Testis (tissue), 2 donors: ENCODE measurements at regions not wholly inside any gene's neighbourhood (a gene's known extent, or its start where the extent isn't known, plus 50 kb on each side); places are given as distances from the start of the nearest gene placed in this dataset.

Experiments used
- DNase-seq: peaks from one replicate; pipeline ENCODE4 v3.0.0-alpha.2; 2019
- H3K27ac ChIP-seq, 2 donors: fragments of 200-600 bp; sonication (generic); one replicate each; pipeline ENCODE4 v1.5.1; 2019
- H3K27me3 ChIP-seq: fragments of 200-600 bp; sonication (generic); one replicate; pipeline ENCODE4 v1.5.1; 2019
- H3K36me3 ChIP-seq: fragments of 200-600 bp; sonication (generic); one replicate; pipeline ENCODE4 v1.5.1; 2017; ENCODE audit warnings: low read depth; ENCODE audit errors: missing control alignments
- H3K4me1 ChIP-seq: fragments of 200-600 bp; sonication (generic); one replicate; pipeline ENCODE4 v1.5.1; 2019
- H3K4me3 ChIP-seq, 2 donors: fragments of 200-600 bp; sonication (generic); one replicate each; pipeline ENCODE4 v1.5.1; 2017 to 2019
- H3K9me3 ChIP-seq: fragments of 200-600 bp; sonication (generic); one replicate; pipeline ENCODE4 v1.5.1; 2017
- POLR2A ChIP-seq: fragments of 450-650 bp; IDR thresholded peaks from one replicate; pipeline ENCODE4 v1.6.1; 2017; ENCODE audit warnings: antibody characterized with exemption, mild to moderate bottlenecking, moderate library complexity
- WGBS, 2 donors: methylation state at CpG; one replicate each; pipeline ENCODE4 v1.1.5; 2018; 5-methylcytosine and 5-hydroxymethylcytosine counted together
- intact Hi-C: fragments of 100-400 bp; cut with DNase I; formaldehyde crosslinking; loops from one replicate; pipeline ENCODE4 v1.15.1; 2023; ENCODE audit warnings: low total_unique reads
- TF ChIP-seq, protein P1 (sequence below), 3 experiments: fragments of 450-650 bp in 2 of 3; fragments of 200-600 bp in 1 of 3; sonication (generic) in 1 of 3; IDR thresholded peaks; one replicate each; pipeline ENCODE4 v1.5.1; 2016 to 2019; ENCODE audit warnings: antibody characterized with exemption in 3 of 3, mild to moderate bottlenecking in 2 of 3, moderate library complexity in 1 of 3

- Histone ChIP-seq H3K9me3 (no peaks in the 10 kb centered on the region), H3K27me3 (no peaks in the 10 kb centered on the region), H3K36me3 (no peaks in the 10 kb centered on the region), H3K27ac (no peak overlapping the region), H3K4me1 (no peaks in the 10 kb centered on the region), H3K4me3 (no peak overlapping the region)
- intact Hi-C loops: no loop called here
- TF ChIP-seq POLR2A: no peak
- TF ChIP-seq, protein P1, sequence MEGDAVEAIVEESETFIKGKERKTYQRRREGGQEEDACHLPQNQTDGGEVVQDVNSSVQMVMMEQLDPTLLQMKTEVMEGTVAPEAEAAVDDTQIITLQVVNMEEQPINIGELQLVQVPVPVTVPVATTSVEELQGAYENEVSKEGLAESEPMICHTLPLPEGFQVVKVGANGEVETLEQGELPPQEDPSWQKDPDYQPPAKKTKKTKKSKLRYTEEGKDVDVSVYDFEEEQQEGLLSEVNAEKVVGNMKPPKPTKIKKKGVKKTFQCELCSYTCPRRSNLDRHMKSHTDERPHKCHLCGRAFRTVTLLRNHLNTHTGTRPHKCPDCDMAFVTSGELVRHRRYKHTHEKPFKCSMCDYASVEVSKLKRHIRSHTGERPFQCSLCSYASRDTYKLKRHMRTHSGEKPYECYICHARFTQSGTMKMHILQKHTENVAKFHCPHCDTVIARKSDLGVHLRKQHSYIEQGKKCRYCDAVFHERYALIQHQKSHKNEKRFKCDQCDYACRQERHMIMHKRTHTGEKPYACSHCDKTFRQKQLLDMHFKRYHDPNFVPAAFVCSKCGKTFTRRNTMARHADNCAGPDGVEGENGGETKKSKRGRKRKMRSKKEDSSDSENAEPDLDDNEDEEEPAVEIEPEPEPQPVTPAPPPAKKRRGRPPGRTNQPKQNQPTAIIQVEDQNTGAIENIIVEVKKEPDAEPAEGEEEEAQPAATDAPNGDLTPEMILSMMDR (IDR thresholded peaks at IDR 0.05): no peak
- 85 to 86% methylated on average over 1 of the region's 1 CpG for WGBS, 2 donors
- no peak for DNase-seq
Measured at GRCh38 chr2:71903841-71904240, 243.8 kb downstream of the CYP26B1 start.

DNA sequence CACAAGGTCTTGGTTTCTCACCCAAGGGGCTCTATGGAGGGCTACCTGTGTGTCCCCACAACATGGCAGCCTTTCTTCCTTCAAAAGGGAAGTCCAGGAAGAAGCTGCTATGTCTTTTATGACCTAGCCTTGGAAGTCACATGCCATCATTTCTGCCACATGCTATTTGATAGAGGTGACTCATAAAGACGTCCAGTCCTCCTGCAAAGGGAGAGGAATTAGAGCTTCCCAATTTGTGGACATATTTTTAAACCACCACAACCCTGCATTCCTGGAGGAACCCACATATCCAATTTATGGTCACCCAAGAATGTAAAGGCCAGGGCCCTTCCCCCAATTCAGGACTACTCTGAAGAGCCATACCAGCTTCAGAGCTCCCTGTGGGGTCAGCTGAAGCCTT is 246.2 kb downstream of the CYP26B1 start:
- no peak for DNase-seq
- intact Hi-C loops: no loop called here
- WGBS, 2 donors: 86 to 93% methylated on average over 1 of the region's 1 CpG
- H3K4me3 ChIP-seq: no peak overlapping the region
- no peaks in the 10 kb centered on the region for H3K27me3 ChIP-seq
- TF ChIP-seq POLR2A: no peak
- TF ChIP-seq, protein P1 (IDR thresholded peaks at IDR 0.05): no peak
- no peaks in the 10 kb centered on the region for H3K9me3 ChIP-seq
- no peak overlapping the region for H3K27ac ChIP-seq
- no peaks in the 10 kb centered on the region for H3K36me3 ChIP-seq
- H3K4me1 ChIP-seq: no peaks in the 10 kb centered on the region

DNA sequence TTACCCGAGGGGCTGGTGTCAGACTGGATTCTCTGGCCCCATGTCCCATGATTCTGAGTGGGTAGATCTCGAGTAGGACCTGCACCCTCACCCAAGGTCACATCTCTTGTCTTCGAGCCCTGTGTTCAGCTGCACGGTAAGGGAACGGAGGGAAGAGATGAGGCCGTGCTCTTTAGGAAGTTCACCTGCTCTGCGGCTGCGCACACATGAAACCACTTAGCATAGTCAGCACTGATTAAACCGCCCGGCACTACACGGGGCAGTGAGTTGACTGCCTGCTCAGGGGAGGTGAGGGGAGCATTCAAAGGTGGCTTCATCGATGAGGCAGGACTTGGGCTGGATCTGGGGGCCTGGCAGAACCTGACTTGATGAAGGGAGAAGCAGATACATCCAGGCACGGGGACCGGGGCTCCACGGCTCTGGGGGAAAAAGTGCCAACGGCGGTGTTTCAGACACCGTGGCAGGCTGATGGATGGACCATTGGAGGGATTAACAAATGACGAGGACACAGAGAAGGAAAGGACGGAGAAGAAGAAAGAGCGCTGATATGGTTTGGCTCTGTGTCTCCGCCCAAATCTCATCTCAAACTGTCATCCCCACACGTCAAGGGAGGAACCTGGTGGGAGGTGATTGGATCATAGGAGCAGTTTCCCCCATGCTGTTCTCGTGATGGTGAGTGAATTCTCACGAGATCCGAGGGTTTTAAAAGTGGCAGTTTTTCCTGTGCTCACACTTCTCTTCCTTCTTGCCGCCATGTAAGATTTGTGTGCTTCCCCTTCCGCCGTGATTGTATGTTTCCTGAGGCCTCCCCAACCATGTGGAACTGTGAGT is 248.6 kb downstream of the CYP26B1 start:
- 66 to 77% methylated on average over 19 to 29 of the region's 29 CpGs for WGBS, 2 donors
- Histone ChIP-seq H3K4me1 (peaks cover 11% of the 10 kb centered on the region), H3K27ac (no peak overlapping the region), H3K36me3 (no peaks in the 10 kb centered on the region), H3K9me3 (no peaks in the 10 kb centered on the region), H3K27me3 (no peaks in the 10 kb centered on the region), H3K4me3 (peak overlapping the region in 1 of 2 donors; percentile 26)
- DNase-seq: no peak
- intact Hi-C loops: no loop called here
- TF ChIP-seq, protein P1 (IDR thresholded peaks at IDR 0.05): no peak
- TF ChIP-seq POLR2A: no peak

- whole genome bisulfite sequencing, 2 donors: 62 to 74% methylated on average over 9 of the region's 9 CpGs
- Histone ChIP-seq H3K36me3 (no peaks in the 10 kb centered on the region), H3K9me3 (no peaks in the 10 kb centered on the region), H3K27me3 (no peaks in the 10 kb centered on the region), H3K4me1 (peaks cover 12% of the 10 kb centered on the region), H3K4me3 (peak overlapping the region in 1 of 2 donors; percentile 26), H3K27ac (no peak overlapping the region)
- no peak for DNase-seq
- intact Hi-C loops: no loop called here
- TF ChIP-seq, protein P1 (IDR thresholded peaks at IDR 0.05): no peak
- no peak for TF ChIP-seq POLR2A
Measured at GRCh38 chr2:71898375-71898774, 249.3 kb downstream of the CYP26B1 start.

DNA sequence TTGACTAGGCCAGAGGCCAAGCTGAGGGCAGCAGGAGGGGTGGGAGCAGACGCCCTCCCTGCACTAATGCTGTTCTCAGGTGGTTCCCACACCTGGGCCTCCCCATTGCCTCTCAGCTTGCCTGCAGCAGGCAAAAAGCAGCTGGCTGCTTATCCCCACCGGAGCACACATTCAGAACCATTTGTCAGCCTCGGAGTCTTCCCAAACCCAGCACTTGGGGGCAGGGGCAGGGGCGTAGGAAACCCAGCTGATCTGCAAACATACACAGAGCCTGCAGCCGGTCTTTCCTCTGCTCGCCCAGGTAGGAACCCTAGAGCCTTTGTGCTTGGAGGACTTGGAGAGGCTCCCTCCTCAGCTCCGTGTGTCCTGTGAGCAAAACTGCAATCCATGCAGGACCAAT is 249.8 kb downstream of the CYP26B1 start:
- 52 to 74% methylated on average over 4 to 7 of the region's 7 CpGs for WGBS, 2 donors
- intact Hi-C loops: no loop called here
- DNase-seq: no peak
- no peaks in the 10 kb centered on the region for H3K9me3 ChIP-seq
- no peaks in the 10 kb centered on the region for H3K36me3 ChIP-seq
- TF ChIP-seq, protein P1 (IDR thresholded peaks at IDR 0.05): no peak
- no peak for TF ChIP-seq POLR2A
- H3K27ac ChIP-seq: no peak overlapping the region
- no peak overlapping the region for H3K4me3 ChIP-seq
- H3K27me3 ChIP-seq: no peaks in the 10 kb centered on the region
- peaks cover 12% of the 10 kb centered on the region for H3K4me1 ChIP-seq
